OCI-LY1 (cell line): ENCODE measurements at regions not wholly inside any gene's neighbourhood (a gene's known extent, or its start where the extent isn't known, plus 50 kb on each side); places are given as distances from the start of the nearest gene placed in this dataset.
"Not testable (repeated sequence)": the region's sequence is repeated elsewhere in the genome, so short reads cannot be mapped to it uniquely, and the experiment has no call there.

ENCODE experiments used
- EZH2 ChIP-seq: fragments of 200-600 bp; sonication (generic), shearing (Covaris generic); IDR thresholded peaks from 2 replicates; pipeline ENCODE4 v1.8.0; 2017; ENCODE audit warnings: borderline replicate concordance, mixed run types, mild to moderate bottlenecking, antibody characterized with exemption, low read length, moderate library complexity, mixed read lengths
- TF ChIP-seq, protein P1 (sequence below): fragments of 200-600 bp; sonication (generic), shearing (Covaris generic); IDR thresholded peaks from 2 replicates; pipeline ENCODE4 v1.5.1; 2017; ENCODE audit warnings: mild to moderate bottlenecking, antibody characterized with exemption, low read length, moderate library complexity, mixed read lengths

GRCh38 chr17:30709096-30709495 is 115.4 kb downstream of the CRLF3 start:
- TF ChIP-seq, protein P1, sequence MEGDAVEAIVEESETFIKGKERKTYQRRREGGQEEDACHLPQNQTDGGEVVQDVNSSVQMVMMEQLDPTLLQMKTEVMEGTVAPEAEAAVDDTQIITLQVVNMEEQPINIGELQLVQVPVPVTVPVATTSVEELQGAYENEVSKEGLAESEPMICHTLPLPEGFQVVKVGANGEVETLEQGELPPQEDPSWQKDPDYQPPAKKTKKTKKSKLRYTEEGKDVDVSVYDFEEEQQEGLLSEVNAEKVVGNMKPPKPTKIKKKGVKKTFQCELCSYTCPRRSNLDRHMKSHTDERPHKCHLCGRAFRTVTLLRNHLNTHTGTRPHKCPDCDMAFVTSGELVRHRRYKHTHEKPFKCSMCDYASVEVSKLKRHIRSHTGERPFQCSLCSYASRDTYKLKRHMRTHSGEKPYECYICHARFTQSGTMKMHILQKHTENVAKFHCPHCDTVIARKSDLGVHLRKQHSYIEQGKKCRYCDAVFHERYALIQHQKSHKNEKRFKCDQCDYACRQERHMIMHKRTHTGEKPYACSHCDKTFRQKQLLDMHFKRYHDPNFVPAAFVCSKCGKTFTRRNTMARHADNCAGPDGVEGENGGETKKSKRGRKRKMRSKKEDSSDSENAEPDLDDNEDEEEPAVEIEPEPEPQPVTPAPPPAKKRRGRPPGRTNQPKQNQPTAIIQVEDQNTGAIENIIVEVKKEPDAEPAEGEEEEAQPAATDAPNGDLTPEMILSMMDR = not testable (repeated sequence)
- TF ChIP-seq EZH2 = not testable (repeated sequence)
